Tibial nerve (tissue), 4 donors: ENCODE measurements at regions not wholly inside any gene's neighbourhood (a gene's known extent, or its start where the extent isn't known, plus 50 kb on each side); places are given as distances from the start of the nearest gene placed in this dataset.

Experiments used
- EP300 ChIP-seq, 2 donors: sonication (generic); formaldehyde crosslinking; IDR thresholded peaks; one replicate each; pipeline ENCODE4 v1.6.1; 2017; ENCODE audit warnings: antibody characterized with exemption in 2 of 2, mild to moderate bottlenecking in 1 of 2
- POLR2A ChIP-seq, 2 donors: fragments of 450-650 bp; IDR thresholded peaks; one replicate each; pipeline ENCODE4 v1.6.1; 2017; ENCODE audit warnings: antibody characterized with exemption in 2 of 2, mild to moderate bottlenecking in 2 of 2, moderate library complexity in 2 of 2
- TF ChIP-seq, protein P1 (sequence below), 5 experiments: fragments of 200-600 bp in 3 of 5; fragments of 450-650 bp in 2 of 5; sonication (generic) in 3 of 5; IDR thresholded peaks; one replicate each; pipeline ENCODE4 v1.5.1; 2016 to 2019; ENCODE audit warnings: antibody characterized with exemption in 5 of 5, mild to moderate bottlenecking in 3 of 5, moderate library complexity in 2 of 5

DNA sequence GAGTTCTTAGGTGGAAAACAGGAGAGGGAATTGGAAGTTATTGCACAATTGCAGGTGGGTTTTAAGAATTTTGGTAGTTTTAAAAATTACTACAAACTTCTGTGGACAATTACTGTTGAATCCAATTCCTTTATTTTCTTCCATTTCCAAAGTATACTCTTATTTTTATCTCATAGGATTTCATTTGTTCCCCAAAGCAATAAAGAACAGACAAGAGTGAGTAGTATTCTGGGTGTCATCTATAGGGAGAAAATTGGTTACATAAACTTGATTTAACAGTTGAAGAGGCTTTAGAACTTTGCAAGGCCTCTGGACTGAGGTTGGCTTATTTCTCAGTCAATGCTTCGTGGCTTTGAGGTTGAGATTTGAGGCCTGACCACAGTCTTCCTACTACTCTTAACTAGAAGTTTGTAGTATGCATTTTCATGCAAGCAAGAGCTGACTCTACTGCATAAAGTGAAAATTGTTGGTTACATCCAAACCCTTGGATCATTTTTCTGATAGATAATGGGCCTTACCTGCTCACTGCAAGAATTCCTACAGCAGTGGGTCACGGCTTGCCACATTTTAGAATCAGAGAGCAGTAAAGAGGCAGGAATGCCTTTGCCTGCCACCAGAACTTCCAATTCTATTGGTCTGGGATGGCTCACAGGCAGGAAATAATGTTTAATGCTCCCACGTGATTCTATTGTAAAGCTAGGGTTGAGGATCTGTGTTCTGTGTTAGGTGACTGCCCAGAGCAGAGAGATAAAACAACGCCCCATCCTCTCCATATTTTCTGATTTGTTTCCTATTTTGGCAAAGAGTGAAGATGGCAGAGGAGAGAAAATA, 270.5 kb downstream of the TTC6 start:
- TF ChIP-seq, protein P1, sequence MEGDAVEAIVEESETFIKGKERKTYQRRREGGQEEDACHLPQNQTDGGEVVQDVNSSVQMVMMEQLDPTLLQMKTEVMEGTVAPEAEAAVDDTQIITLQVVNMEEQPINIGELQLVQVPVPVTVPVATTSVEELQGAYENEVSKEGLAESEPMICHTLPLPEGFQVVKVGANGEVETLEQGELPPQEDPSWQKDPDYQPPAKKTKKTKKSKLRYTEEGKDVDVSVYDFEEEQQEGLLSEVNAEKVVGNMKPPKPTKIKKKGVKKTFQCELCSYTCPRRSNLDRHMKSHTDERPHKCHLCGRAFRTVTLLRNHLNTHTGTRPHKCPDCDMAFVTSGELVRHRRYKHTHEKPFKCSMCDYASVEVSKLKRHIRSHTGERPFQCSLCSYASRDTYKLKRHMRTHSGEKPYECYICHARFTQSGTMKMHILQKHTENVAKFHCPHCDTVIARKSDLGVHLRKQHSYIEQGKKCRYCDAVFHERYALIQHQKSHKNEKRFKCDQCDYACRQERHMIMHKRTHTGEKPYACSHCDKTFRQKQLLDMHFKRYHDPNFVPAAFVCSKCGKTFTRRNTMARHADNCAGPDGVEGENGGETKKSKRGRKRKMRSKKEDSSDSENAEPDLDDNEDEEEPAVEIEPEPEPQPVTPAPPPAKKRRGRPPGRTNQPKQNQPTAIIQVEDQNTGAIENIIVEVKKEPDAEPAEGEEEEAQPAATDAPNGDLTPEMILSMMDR (IDR thresholded peaks at IDR 0.05): no peak
- TF ChIP-seq POLR2A (IDR thresholded peaks at IDR 0.05) (no peak), EP300 (IDR thresholded peaks at IDR 0.05) (no peak)
